VCaP (cell line): ENCODE measurements at regions not wholly inside any gene's neighbourhood (a gene's known extent, or its start where the extent isn't known, plus 50 kb on each side); places are given as distances from the start of the nearest gene placed in this dataset.

Source experiments
- H3K27ac ChIP-seq: fragments of 450-650 bp; 2 replicates; pipeline ENCODE4 v1.5.1; 2017
- TF ChIP-seq, protein P1 (sequence below): fragments of 450-650 bp; conservative IDR thresholded peaks from 2 replicates; pipeline ENCODE4 v1.5.1; 2017; ENCODE audit warnings: mild to moderate bottlenecking, moderate library complexity

DNA sequence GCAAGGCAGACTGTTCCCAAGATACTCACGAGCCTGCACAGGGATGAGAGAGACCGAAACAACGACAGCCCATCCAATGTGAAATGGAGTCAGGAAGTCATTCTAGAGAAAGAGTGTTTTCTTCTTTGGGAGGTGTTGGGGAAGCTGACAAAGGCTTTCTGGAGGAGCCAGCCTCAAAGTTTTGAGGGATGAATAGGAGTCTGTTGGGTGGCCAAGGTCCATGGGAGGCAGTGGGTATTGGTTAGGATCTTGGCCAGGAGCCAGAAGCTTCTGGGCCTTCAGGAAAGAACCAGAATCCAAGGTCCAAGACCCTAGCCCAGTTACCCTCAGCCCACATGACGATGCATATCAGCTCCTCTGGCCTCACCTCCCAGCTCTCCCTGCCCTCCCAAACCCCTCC is 59.9 kb upstream of the SHISAL1 start:
- no peak overlapping the region for H3K27ac ChIP-seq
- TF ChIP-seq, protein P1, sequence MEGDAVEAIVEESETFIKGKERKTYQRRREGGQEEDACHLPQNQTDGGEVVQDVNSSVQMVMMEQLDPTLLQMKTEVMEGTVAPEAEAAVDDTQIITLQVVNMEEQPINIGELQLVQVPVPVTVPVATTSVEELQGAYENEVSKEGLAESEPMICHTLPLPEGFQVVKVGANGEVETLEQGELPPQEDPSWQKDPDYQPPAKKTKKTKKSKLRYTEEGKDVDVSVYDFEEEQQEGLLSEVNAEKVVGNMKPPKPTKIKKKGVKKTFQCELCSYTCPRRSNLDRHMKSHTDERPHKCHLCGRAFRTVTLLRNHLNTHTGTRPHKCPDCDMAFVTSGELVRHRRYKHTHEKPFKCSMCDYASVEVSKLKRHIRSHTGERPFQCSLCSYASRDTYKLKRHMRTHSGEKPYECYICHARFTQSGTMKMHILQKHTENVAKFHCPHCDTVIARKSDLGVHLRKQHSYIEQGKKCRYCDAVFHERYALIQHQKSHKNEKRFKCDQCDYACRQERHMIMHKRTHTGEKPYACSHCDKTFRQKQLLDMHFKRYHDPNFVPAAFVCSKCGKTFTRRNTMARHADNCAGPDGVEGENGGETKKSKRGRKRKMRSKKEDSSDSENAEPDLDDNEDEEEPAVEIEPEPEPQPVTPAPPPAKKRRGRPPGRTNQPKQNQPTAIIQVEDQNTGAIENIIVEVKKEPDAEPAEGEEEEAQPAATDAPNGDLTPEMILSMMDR = no peak

- no peak overlapping the region for H3K27ac ChIP-seq
- TF ChIP-seq, protein P1 = no peak
Measured at GRCh38 chr22:44371741-44372525, 59.2 kb upstream of the SHISAL1 start.

DNA sequence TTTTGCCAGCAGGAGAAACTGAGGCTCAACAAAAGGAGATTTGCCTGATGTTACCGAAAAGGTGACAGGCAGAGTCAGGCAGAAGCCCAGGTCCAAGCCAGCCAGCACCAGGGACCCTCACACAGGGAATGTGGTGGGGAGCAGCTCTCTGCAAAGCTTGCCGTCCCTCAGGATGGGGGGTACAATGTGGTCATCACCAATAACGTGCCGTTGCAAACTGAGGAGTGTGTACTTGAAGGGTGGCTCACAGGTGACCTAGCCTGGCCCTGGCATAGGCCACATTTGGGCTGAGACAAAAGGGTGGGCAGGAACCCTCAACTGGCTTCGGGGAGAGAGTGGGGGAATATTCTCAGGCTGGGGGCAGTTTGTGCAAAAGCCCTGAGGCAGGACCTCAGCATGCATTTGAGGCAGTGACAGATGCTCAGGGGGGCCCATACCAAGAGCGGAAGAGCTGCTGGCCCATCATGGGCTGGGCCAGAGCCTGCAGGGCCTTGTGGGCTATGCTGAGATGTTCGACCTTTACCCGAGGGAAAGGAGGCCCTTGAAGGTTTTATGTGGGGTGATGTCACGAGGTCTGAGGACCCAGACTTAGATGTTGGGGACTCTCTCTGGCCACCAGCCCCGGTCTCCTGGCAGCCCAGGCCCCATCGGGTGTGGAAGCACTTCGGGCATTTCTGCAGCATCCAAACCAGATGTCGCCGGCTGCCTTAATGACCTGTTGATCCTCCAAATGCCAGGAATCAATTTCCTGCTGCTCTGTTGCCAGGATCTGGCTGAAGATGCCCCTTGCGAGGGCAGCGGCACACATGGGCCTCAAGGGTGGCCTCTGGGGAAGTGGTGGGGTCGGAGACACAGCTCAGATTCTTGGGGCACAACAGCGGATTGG is 57.4 kb upstream of the SHISAL1 start:
- H3K27ac ChIP-seq = no peak overlapping the region
- TF ChIP-seq, protein P1 = no peak

- H3K27ac ChIP-seq = no peak overlapping the region
- TF ChIP-seq, protein P1 = peak; percentile 18; the same call in 1 of the 2 replicates
Measured at GRCh38 chr22:44369293-44369661, 56.5 kb upstream of the SHISAL1 start.

DNA sequence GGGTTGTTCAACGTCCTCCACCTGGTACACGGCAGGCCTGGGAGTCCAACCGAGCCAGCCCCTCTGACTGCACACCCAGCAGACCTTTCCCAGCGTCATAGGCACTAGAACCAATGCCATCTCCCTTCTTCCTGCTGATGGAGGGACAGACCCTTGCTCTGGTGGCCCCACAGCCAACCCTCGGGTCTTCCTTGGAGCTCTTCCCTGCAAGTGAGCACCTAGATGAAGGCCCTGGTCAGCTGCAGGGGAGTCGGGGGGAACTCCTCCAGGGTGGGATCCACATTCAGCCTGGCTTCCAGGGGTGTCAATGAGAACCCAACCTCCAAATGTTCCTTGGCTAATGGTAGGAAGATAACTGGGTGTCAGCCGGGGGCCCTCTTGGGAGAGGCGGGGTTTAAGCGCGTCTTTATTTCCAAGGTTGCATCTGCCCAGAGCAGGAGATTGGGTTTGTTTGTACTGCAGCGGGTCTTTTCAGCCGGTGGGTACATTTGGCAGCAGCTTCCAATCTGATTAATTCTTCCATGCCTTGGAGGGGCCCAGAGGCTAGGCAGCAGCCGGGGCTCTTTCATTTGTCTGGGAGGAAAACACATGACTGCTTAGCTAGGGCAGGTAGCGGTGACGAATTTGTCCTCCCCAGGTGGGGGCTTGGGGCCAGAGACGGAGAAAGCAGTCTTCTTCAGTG is 56.0 kb upstream of the SHISAL1 start:
- H3K27ac ChIP-seq = no peak overlapping the region
- TF ChIP-seq, protein P1 = no peak

GRCh38 chr22:44366372-44367300 is 53.9 kb upstream of the SHISAL1 start:
- TF ChIP-seq, protein P1 = no peak
- no peak overlapping the region for H3K27ac ChIP-seq
